GM12874 (cell line): ENCODE measurements at regions not wholly inside any gene's neighbourhood (a gene's known extent, or its start where the extent isn't known, plus 50 kb on each side); places are given as distances from the start of the nearest gene placed in this dataset.

ENCODE experiments used
- TF ChIP-seq, protein P1 (sequence below): IDR thresholded peaks from 2 replicates; pipeline ENCODE4 v1.5.1; 2011; ENCODE audit warnings: low read depth, mild to moderate bottlenecking, control low read depth, low read length, moderate library complexity; ENCODE audit not compliant: insufficient read depth

- TF ChIP-seq, protein P1, sequence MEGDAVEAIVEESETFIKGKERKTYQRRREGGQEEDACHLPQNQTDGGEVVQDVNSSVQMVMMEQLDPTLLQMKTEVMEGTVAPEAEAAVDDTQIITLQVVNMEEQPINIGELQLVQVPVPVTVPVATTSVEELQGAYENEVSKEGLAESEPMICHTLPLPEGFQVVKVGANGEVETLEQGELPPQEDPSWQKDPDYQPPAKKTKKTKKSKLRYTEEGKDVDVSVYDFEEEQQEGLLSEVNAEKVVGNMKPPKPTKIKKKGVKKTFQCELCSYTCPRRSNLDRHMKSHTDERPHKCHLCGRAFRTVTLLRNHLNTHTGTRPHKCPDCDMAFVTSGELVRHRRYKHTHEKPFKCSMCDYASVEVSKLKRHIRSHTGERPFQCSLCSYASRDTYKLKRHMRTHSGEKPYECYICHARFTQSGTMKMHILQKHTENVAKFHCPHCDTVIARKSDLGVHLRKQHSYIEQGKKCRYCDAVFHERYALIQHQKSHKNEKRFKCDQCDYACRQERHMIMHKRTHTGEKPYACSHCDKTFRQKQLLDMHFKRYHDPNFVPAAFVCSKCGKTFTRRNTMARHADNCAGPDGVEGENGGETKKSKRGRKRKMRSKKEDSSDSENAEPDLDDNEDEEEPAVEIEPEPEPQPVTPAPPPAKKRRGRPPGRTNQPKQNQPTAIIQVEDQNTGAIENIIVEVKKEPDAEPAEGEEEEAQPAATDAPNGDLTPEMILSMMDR = no peak
Measured at GRCh38 chr18:75491361-75491760, 63.9 kb upstream of the SMIM21 start.

- TF ChIP-seq, protein P1 = no peak
Measured at GRCh38 chr18:75489493-75490190, 62.1 kb upstream of the SMIM21 start.

GRCh38 chr18:75483662-75484061, 56.2 kb upstream of the SMIM21 start:
- TF ChIP-seq, protein P1 = no peak

DNA sequence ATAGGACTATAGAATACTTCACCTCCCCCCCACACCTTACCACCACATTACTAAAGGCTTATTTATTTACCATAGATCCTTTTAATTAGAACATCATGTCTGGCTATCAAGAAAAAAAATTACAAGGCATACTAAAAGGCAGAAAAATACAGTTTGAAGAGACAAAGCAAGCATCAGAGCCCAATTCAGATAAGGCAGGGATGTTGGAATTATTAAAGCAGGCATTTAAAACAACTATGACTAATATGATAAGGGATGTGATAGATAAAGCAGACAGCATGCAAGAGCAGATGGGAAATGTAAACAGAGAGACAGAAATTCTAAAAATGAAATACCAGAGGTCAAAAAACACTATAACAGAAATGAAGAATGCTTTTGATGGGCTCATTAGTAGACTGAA, 55.4 kb upstream of the SMIM21 start:
- TF ChIP-seq, protein P1 = no peak

GRCh38 chr18:75480487-75480886, 53.0 kb upstream of the SMIM21 start:
- TF ChIP-seq, protein P1 = no peak

GRCh38 chr18:75478996-75479880, 51.7 kb upstream of the SMIM21 start:
- TF ChIP-seq, protein P1 = peak; percentile 33; the same call in 1 of the 2 replicates

DNA sequence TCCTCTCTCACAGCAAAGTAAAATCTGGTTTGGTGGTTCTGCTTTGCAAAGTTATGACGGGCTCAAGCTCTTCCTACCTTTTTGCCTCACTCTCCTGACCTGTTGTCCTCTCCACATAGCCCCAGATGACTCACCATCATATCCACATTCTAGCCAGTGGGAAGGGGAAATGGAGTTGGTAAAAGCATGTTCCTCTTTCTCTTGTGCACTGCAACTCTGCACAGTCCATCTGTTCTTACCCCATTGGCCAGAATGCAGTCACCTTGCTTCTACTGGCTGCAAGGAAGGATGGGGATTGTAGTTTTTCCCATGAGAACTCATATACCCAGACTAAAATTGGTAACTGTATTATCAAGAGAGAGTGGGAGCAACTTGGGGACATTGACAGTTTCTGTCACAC, 50.4 kb upstream of the SMIM21 start:
- TF ChIP-seq, protein P1 = no peak
